GM06990 (cell line): ENCODE measurements at regions not wholly inside any gene's neighbourhood (a gene's known extent, or its start where the extent isn't known, plus 50 kb on each side); places are given as distances from the start of the nearest gene placed in this dataset.
"Not testable (repeated sequence)": the region's sequence is repeated elsewhere in the genome, so short reads cannot be mapped to it uniquely, and the experiment has no call there.

ENCODE experiments used
- DNase-seq: peaks from one replicate; pipeline ENCODE4 v3.0.0-alpha.2; 2011; ENCODE audit not compliant: insufficient read length; ENCODE audit errors: extremely low read depth
- H3K27me3 ChIP-seq: replicated peaks from 2 replicates; pipeline ENCODE4 v1.6.0; 2011; ENCODE audit warnings: low read length; ENCODE audit not compliant: control insufficient read depth, insufficient read depth
- H3K36me3 ChIP-seq: 2 replicates; pipeline ENCODE4 v1.5.1; 2011; ENCODE audit warnings: low read length; ENCODE audit not compliant: control insufficient read depth, insufficient read depth
- H3K4me3 ChIP-seq: replicated peaks from 2 replicates; pipeline ENCODE4 v1.5.1; 2011; ENCODE audit warnings: low read depth, mild to moderate bottlenecking, control low read depth, low read length
- CTCF ChIP-seq: IDR thresholded peaks from 2 replicates; pipeline ENCODE4 v1.5.1; 2011; ENCODE audit warnings: low read length, control low read depth, mild to moderate bottlenecking, inconsistent platforms; ENCODE audit not compliant: insufficient read depth, poor library complexity, severe bottlenecking

GRCh38 chr5:62214701-62215100 is 91.3 kb upstream of the KIF2A start:
- H3K27me3 ChIP-seq = no peaks in the 10 kb centered on the region; the same call in 1 of the 2 replicates
- no peak for TF ChIP-seq CTCF
- H3K4me3 ChIP-seq = no peak overlapping the region
- no peak for DNase-seq
- no peaks in the 10 kb centered on the region for H3K36me3 ChIP-seq

GRCh38 chr5:62216603-62217002 is 89.4 kb upstream of the KIF2A start:
- not testable (repeated sequence) for H3K36me3 ChIP-seq, H3K27me3 ChIP-seq, H3K4me3 ChIP-seq, DNase-seq

- not testable (repeated sequence) for H3K36me3 ChIP-seq, H3K27me3 ChIP-seq, DNase-seq, H3K4me3 ChIP-seq
Measured at GRCh38 chr5:62217095-62217494, 88.9 kb upstream of the KIF2A start.

- H3K36me3 ChIP-seq, H3K4me3 ChIP-seq, DNase-seq, H3K27me3 ChIP-seq: not testable (repeated sequence)
Measured at GRCh38 chr5:62218860-62219259, 87.1 kb upstream of the KIF2A start.

- not testable (repeated sequence) for H3K27me3 ChIP-seq, DNase-seq, H3K4me3 ChIP-seq
Measured at GRCh38 chr5:62221881-62222280, 84.1 kb upstream of the KIF2A start.

GRCh38 chr5:62222305-62222704 is 83.7 kb upstream of the KIF2A start:
- H3K27me3 ChIP-seq, H3K36me3 ChIP-seq, DNase-seq, H3K4me3 ChIP-seq: not testable (repeated sequence)

More at GRCh38 chr5:62221881-62222280, 84.1 kb upstream of the KIF2A start:
- not testable (repeated sequence) for H3K36me3 ChIP-seq

GRCh38 chr5:62223312-62223670 is 82.7 kb upstream of the KIF2A start:
- not testable (repeated sequence) for DNase-seq, H3K27me3 ChIP-seq, H3K4me3 ChIP-seq, H3K36me3 ChIP-seq
- peak; percentile 28 for TF ChIP-seq CTCF

GRCh38 chr5:62224987-62225601 is 80.9 kb upstream of the KIF2A start:
- not testable (repeated sequence) for DNase-seq, H3K36me3 ChIP-seq, H3K27me3 ChIP-seq
- H3K4me3 ChIP-seq = peak overlapping the region; percentile 11

- not testable (repeated sequence) for DNase-seq, H3K36me3 ChIP-seq, H3K4me3 ChIP-seq, H3K27me3 ChIP-seq
Measured at GRCh38 chr5:62230876-62231388, 75.1 kb upstream of the KIF2A start.
